Gastrocnemius medialis (tissue), 4 donors: ENCODE measurements at regions not wholly inside any gene's neighbourhood (a gene's known extent, or its start where the extent isn't known, plus 50 kb on each side); places are given as distances from the start of the nearest gene placed in this dataset.

Source experiments
- CTCF ChIP-seq, 5 experiments: fragments of 450-650 bp in 3 of 5; fragments of 200-600 bp in 2 of 5; sonication (generic) in 2 of 5; IDR thresholded peaks in 4 of 5; conservative IDR thresholded peaks in 1 of 5; 1 replicate in 4 of 5; 2 replicates in 1 of 5; pipeline ENCODE4 v1.5.1; 2016 to 2019; ENCODE audit warnings: antibody characterized with exemption in 5 of 5, mild to moderate bottlenecking in 3 of 5, moderate library complexity in 3 of 5
- POLR2A ChIP-seq, 2 donors: fragments of 450-650 bp; IDR thresholded peaks; one replicate each; pipeline ENCODE4 v1.6.1; 2017; ENCODE audit warnings: antibody characterized with exemption in 2 of 2, mild to moderate bottlenecking in 2 of 2, moderate library complexity in 2 of 2

GRCh38 chr1:117308311-117308916 lies 58.8 kb upstream of the MAN1A2 start:
- TF ChIP-seq CTCF (IDR thresholded peaks at IDR 0.05 in 4 of 5, conservative IDR thresholded peaks at IDR 0.05 in 1 of 5) (no peak), POLR2A (IDR thresholded peaks at IDR 0.05) (no peak)
